GM21360 (cell line): ENCODE measurements at regions not wholly inside any gene's neighbourhood (a gene's known extent, or its start where the extent isn't known, plus 50 kb on each side); places are given as distances from the start of the nearest gene placed in this dataset.
"Not testable (repeated sequence)": the region's sequence is repeated elsewhere in the genome, so short reads cannot be mapped to it uniquely, and the experiment has no call there.

Experiments used
- ATAC-seq: cut with Tn5 transposase; IDR thresholded peaks from one replicate; pipeline ENCODE4 v1.9.1; 2021; ENCODE audit warnings: mild to moderate bottlenecking, moderate library complexity; ENCODE audit not compliant: unreplicated experiment

- no peak for ATAC-seq
Measured at GRCh38 chr5:2883771-2884170, 132.3 kb upstream of the IRX2 start.

GRCh38 chr5:2879701-2880100, 128.2 kb upstream of the IRX2 start:
- ATAC-seq, result no peak

- no peak for ATAC-seq
Measured at GRCh38 chr5:2877522-2877921, 126.0 kb upstream of the IRX2 start.

GRCh38 chr5:2876183-2876582, 124.7 kb upstream of the IRX2 start:
- ATAC-seq, result no peak

- ATAC-seq, result no peak
Measured at GRCh38 chr5:2874099-2874498, 122.6 kb upstream of the IRX2 start.

GRCh38 chr5:2872676-2873075, 121.2 kb upstream of the IRX2 start:
- ATAC-seq, result no peak

GRCh38 chr5:2871282-2871681, 119.8 kb upstream of the IRX2 start:
- ATAC-seq, result no peak

- no peak for ATAC-seq
Measured at GRCh38 chr5:2869471-2869870, 118.0 kb upstream of the IRX2 start.

- ATAC-seq, result no peak
Measured at GRCh38 chr5:2867373-2867933, 116.0 kb upstream of the IRX2 start.

GRCh38 chr5:2866662-2867372, 115.3 kb upstream of the IRX2 start:
- ATAC-seq, result no peak

- ATAC-seq, result no peak
Measured at GRCh38 chr5:2865856-2866255, 114.4 kb upstream of the IRX2 start.

- no peak for ATAC-seq
Measured at GRCh38 chr5:2864515-2865105, 113.1 kb upstream of the IRX2 start.

GRCh38 chr5:2863675-2864433, 112.4 kb upstream of the IRX2 start:
- ATAC-seq, result no peak

GRCh38 chr5:2863133-2863532, 111.7 kb upstream of the IRX2 start:
- ATAC-seq, result no peak

- not testable (repeated sequence) for ATAC-seq
Measured at GRCh38 chr5:2862176-2862575, 110.7 kb upstream of the IRX2 start.

GRCh38 chr5:2861605-2862004, 110.1 kb upstream of the IRX2 start:
- no peak for ATAC-seq

GRCh38 chr5:2860101-2860500, 108.6 kb upstream of the IRX2 start:
- no peak for ATAC-seq

GRCh38 chr5:2857837-2858236, 106.4 kb upstream of the IRX2 start:
- ATAC-seq, result no peak

- no peak for ATAC-seq
Measured at GRCh38 chr5:2856206-2856605, 104.7 kb upstream of the IRX2 start.

GRCh38 chr5:2852446-2852845, 101.0 kb upstream of the IRX2 start:
- no peak for ATAC-seq

GRCh38 chr5:2851895-2852294, 100.4 kb upstream of the IRX2 start:
- no peak for ATAC-seq

GRCh38 chr5:2849429-2849828, 98.0 kb upstream of the IRX2 start:
- no peak for ATAC-seq
